Right atrium auricular region (tissue), 2 donors: ENCODE measurements at regions not wholly inside any gene's neighbourhood (a gene's known extent, or its start where the extent isn't known, plus 50 kb on each side); places are given as distances from the start of the nearest gene placed in this dataset.

Experiments
- DNase-seq: peaks from one replicate; pipeline ENCODE4 v3.0.0-alpha.2; 2019; ENCODE audit warnings: low spot score
- H3K27ac ChIP-seq, 2 donors: fragments of 200-600 bp; sonication (generic); 1 replicate in 1 of 2; 2 replicates in 1 of 2; pipeline ENCODE4 v1.5.1; 2016 to 2019
- H3K27me3 ChIP-seq, 2 donors: fragments of 200-600 bp; sonication (generic); one replicate each; pipeline versions ENCODE4 v1.5.1 to v1.6.0; 2017 to 2019
- H3K36me3 ChIP-seq: fragments of 200-600 bp; sonication (generic); one replicate; pipeline ENCODE4 v1.5.1; 2016
- H3K4me1 ChIP-seq, 2 donors: fragments of 200-600 bp; sonication (generic); one replicate each; pipeline versions ENCODE4 v1.5.1 to v1.6.0; 2017 to 2019
- H3K4me3 ChIP-seq, 2 donors: fragments of 200-600 bp; sonication (generic); 1 replicate in 1 of 2; 2 replicates in 1 of 2; pipeline ENCODE4 v1.5.1; 2017 to 2019; ENCODE audit warnings: mild to moderate bottlenecking in 1 of 2, moderate library complexity in 1 of 2
- H3K9me3 ChIP-seq, 2 donors: fragments of 200-600 bp; sonication (generic); one replicate each; pipeline ENCODE4 v1.5.1; 2019
- TF ChIP-seq, protein P1 (sequence below), 2 donors: fragments of 200-600 bp; sonication (generic); IDR thresholded peaks; one replicate each; pipeline ENCODE4 v1.5.1; 2019; ENCODE audit warnings: antibody characterized with exemption in 2 of 2

- no peaks in the 10 kb centered on the region for H3K9me3 ChIP-seq
- TF ChIP-seq, protein P1, sequence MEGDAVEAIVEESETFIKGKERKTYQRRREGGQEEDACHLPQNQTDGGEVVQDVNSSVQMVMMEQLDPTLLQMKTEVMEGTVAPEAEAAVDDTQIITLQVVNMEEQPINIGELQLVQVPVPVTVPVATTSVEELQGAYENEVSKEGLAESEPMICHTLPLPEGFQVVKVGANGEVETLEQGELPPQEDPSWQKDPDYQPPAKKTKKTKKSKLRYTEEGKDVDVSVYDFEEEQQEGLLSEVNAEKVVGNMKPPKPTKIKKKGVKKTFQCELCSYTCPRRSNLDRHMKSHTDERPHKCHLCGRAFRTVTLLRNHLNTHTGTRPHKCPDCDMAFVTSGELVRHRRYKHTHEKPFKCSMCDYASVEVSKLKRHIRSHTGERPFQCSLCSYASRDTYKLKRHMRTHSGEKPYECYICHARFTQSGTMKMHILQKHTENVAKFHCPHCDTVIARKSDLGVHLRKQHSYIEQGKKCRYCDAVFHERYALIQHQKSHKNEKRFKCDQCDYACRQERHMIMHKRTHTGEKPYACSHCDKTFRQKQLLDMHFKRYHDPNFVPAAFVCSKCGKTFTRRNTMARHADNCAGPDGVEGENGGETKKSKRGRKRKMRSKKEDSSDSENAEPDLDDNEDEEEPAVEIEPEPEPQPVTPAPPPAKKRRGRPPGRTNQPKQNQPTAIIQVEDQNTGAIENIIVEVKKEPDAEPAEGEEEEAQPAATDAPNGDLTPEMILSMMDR (IDR thresholded peaks at IDR 0.05) = no peak
- H3K36me3 ChIP-seq = peaks cover 96% of the 10 kb centered on the region
- H3K4me3 ChIP-seq = no peak overlapping the region
- H3K4me1 ChIP-seq = no peaks in the 10 kb centered on the region
- no peak for DNase-seq
- no peaks in the 10 kb centered on the region for H3K27me3 ChIP-seq
- H3K27ac ChIP-seq = no peak overlapping the region
These were observed 124.3 kb downstream of the PTPRS start for GRCh38 chr19:5216141-5216847.

DNA sequence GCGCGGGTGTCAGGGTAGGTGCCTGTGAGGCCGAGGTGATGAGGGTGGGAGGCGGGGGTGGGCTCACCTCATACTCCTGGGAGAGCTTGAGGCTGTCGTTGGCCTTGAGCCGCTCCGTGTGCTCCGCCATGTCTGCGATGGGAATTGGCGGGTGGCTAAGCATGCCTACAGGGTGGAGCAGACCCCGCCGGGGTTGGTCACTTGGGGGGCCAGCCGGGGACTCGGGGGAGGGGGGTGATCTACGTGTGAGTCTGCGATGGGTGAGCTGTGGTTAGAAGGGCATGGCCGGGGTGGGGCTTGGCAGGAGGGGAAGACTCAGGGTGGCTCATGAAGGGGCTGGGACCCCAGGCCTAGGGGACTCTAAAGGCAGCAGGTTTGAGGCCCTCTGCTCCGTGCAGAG is 125.2 kb downstream of the PTPRS start:
- H3K4me1 ChIP-seq = no peaks in the 10 kb centered on the region
- TF ChIP-seq, protein P1 (IDR thresholded peaks at IDR 0.05) = no peak
- H3K36me3 ChIP-seq = peaks cover 96% of the 10 kb centered on the region

GRCh38 chr19:5214902-5215301 is 125.7 kb downstream of the PTPRS start:
- no peaks in the 10 kb centered on the region for H3K9me3 ChIP-seq
- H3K36me3 ChIP-seq = peaks cover 96% of the 10 kb centered on the region

More for the DNA sequence above, 125.2 kb downstream of the PTPRS start:
- no peak overlapping the region for H3K4me3 ChIP-seq
- H3K27ac ChIP-seq = no peak overlapping the region
- H3K27me3 ChIP-seq = no peaks in the 10 kb centered on the region
- no peak for DNase-seq
- no peaks in the 10 kb centered on the region for H3K9me3 ChIP-seq

DNA sequence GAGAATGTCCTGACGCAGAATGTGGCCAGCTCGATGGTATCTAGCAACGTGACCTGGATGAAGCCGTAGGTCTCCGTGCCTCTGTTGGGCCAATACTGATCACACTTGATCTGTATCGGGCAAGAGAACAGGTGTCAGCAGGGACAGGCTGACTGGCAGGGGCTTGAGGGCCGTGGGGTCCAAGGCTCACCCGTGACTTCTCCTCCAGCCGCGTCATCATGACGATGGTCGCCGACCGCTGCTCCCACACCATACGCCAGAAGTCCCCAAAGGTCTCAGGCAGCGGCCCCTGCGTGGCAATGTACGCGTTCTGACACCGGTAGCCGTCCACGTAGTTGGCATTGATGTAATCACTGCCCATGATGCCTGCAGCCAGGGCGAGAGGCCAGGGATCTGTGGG is 126.2 kb downstream of the PTPRS start:
- H3K27ac ChIP-seq = no peak overlapping the region
- H3K4me3 ChIP-seq = no peak overlapping the region
- no peaks in the 10 kb centered on the region for H3K9me3 ChIP-seq
- TF ChIP-seq, protein P1 (IDR thresholded peaks at IDR 0.05) = no peak
- H3K27me3 ChIP-seq = no peaks in the 10 kb centered on the region
- H3K4me1 ChIP-seq = no peaks in the 10 kb centered on the region
- DNase-seq = no peak
- H3K36me3 ChIP-seq = peaks cover 96% of the 10 kb centered on the region

More at GRCh38 chr19:5214902-5215301, 125.7 kb downstream of the PTPRS start:
- H3K4me1 ChIP-seq = no peaks in the 10 kb centered on the region
- H3K4me3 ChIP-seq = no peak overlapping the region
- no peak for DNase-seq
- TF ChIP-seq, protein P1 (IDR thresholded peaks at IDR 0.05) = no peak
- no peak overlapping the region for H3K27ac ChIP-seq
- no peaks in the 10 kb centered on the region for H3K27me3 ChIP-seq

DNA sequence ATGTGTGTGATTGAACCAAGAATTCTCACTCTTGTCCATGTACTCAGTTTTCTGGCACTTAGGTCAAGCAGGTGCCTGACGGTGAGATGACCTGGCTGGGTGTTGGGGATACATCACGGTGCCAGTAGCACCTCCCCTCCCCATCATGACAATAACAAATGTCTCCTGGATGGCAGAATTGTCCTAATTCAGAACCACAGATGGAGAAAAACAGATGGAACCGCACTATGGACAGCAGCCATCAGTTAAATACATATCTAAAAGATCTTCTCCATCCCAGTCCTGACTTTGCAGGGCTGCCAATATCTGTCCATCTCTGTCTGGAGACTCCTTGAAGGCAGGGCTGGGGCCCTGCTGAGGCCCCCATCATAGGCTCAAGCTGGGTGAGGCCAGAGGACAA is 126.9 kb downstream of the PTPRS start:
- no peaks in the 10 kb centered on the region for H3K9me3 ChIP-seq
- no peak overlapping the region for H3K27ac ChIP-seq
- no peak overlapping the region for H3K4me3 ChIP-seq
- TF ChIP-seq, protein P1 (IDR thresholded peaks at IDR 0.05) = no peak
- no peaks in the 10 kb centered on the region for H3K4me1 ChIP-seq
- peaks cover 91% of the 10 kb centered on the region for H3K36me3 ChIP-seq
- no peak for DNase-seq
- H3K27me3 ChIP-seq = no peaks in the 10 kb centered on the region

DNA sequence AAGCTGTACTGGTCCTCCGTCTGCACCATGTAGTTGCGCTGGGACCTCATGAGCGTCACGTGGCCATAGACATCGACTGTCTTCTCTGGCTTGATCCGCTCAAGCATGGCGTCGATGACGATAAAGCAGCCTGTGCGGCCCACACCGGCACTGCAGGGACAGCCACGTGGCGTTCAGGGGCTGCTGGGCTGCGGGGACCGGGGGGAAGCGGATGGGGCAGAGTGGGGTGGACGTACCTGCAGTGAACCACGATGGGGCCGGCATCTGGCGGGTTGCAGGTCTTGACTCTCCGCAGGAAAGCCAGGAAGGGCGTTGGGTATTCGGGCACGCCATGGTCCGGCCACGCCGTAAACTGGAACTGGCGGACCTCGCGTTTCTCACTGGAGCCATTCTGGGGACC is 128.5 kb downstream of the PTPRS start:
- H3K27me3 ChIP-seq = no peaks in the 10 kb centered on the region
- TF ChIP-seq, protein P1 (IDR thresholded peaks at IDR 0.05) = no peak
- H3K4me1 ChIP-seq = no peaks in the 10 kb centered on the region
- H3K9me3 ChIP-seq = no peaks in the 10 kb centered on the region
- peaks cover 91% of the 10 kb centered on the region for H3K36me3 ChIP-seq
- no peak overlapping the region for H3K4me3 ChIP-seq
- DNase-seq = no peak
- H3K27ac ChIP-seq = no peak overlapping the region
